ENCODE measurements at regions not wholly inside any gene's neighbourhood (a gene's known extent, or its start where the extent isn't known, plus 50 kb on each side); places are given as distances from the start of the nearest gene placed in this dataset.

DNA sequence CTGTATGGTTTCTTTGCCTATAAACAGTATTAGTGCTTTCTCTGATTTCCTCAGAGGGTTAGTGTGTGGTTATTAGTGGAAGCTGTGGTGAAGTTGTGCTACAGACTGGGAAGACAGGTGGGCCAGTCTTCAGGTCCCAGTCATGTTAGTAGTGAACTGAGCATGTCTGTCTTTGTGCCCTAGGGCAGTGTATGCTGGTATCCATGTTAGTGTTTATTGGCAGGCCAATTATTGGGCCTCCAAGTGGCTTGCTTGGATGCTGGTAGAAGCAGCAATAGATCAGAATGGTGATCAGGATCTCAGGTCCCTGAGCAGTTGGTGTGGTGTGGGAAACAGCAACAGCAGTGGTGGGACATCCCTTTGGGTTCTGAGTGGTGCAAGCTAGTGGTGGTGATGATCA is 137.6 kb downstream of the OTOR start:
- Histone ChIP-seq H3K36me3 (ENCODE audit: insufficient read depth, low read length) (no peaks in the 10 kb centered on the region), H3K9me3 (ENCODE audit: low read length) (no peaks in the 10 kb centered on the region), H4K20me1 (ENCODE audit: insufficient read depth) (no peaks in the 10 kb centered on the region), H3K4me3 (ENCODE audit: low read length) (no peak overlapping the region), H3K79me2 (replicated peaks; ENCODE audit: insufficient read depth, low read length) (no peaks in the 10 kb centered on the region), H3K4me2 (ENCODE audit: low read length) (no peak overlapping the region), H2AFZ (ENCODE audit: low read depth, low read length) (no peak overlapping the region), H3K27ac (ENCODE audit: low read length) (no peak overlapping the region), H3F3A (ENCODE audit: insufficient read depth, low read length, poor library complexity, severe bottlenecking) (no peaks in the 10 kb centered on the region), H3K27me3 (ENCODE audit: insufficient read depth, low read depth, low read length) (no peaks in the 10 kb centered on the region), H3K9me2 (ENCODE audit: insufficient read depth, low read length) (no peaks in the 10 kb centered on the region), H3K9ac (ENCODE audit: low read length) (no peak overlapping the region)
- TF ChIP-seq, protein P1, sequence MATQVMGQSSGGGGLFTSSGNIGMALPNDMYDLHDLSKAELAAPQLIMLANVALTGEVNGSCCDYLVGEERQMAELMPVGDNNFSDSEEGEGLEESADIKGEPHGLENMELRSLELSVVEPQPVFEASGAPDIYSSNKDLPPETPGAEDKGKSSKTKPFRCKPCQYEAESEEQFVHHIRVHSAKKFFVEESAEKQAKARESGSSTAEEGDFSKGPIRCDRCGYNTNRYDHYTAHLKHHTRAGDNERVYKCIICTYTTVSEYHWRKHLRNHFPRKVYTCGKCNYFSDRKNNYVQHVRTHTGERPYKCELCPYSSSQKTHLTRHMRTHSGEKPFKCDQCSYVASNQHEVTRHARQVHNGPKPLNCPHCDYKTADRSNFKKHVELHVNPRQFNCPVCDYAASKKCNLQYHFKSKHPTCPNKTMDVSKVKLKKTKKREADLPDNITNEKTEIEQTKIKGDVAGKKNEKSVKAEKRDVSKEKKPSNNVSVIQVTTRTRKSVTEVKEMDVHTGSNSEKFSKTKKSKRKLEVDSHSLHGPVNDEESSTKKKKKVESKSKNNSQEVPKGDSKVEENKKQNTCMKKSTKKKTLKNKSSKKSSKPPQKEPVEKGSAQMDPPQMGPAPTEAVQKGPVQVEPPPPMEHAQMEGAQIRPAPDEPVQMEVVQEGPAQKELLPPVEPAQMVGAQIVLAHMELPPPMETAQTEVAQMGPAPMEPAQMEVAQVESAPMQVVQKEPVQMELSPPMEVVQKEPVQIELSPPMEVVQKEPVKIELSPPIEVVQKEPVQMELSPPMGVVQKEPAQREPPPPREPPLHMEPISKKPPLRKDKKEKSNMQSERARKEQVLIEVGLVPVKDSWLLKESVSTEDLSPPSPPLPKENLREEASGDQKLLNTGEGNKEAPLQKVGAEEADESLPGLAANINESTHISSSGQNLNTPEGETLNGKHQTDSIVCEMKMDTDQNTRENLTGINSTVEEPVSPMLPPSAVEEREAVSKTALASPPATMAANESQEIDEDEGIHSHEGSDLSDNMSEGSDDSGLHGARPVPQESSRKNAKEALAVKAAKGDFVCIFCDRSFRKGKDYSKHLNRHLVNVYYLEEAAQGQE (IDR thresholded peaks at IDR 0.05; ENCODE audit: borderline replicate concordance) = no peak
- no peak for TF ChIP-seq SMC3 (conservative IDR thresholded peaks at IDR 0.05; ENCODE audit: poor library complexity)
- no peak for TF ChIP-seq POLR2AphosphoS5 (IDR thresholded peaks at IDR 0.05)
- TF ChIP-seq EZH2 (IDR thresholded peaks at IDR 0.05; ENCODE audit: borderline replicate concordance, insufficient read depth, low read length, poor library complexity, severe bottlenecking) = no peak
- TF ChIP-seq, protein P2, sequence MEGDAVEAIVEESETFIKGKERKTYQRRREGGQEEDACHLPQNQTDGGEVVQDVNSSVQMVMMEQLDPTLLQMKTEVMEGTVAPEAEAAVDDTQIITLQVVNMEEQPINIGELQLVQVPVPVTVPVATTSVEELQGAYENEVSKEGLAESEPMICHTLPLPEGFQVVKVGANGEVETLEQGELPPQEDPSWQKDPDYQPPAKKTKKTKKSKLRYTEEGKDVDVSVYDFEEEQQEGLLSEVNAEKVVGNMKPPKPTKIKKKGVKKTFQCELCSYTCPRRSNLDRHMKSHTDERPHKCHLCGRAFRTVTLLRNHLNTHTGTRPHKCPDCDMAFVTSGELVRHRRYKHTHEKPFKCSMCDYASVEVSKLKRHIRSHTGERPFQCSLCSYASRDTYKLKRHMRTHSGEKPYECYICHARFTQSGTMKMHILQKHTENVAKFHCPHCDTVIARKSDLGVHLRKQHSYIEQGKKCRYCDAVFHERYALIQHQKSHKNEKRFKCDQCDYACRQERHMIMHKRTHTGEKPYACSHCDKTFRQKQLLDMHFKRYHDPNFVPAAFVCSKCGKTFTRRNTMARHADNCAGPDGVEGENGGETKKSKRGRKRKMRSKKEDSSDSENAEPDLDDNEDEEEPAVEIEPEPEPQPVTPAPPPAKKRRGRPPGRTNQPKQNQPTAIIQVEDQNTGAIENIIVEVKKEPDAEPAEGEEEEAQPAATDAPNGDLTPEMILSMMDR (IDR thresholded peaks at IDR 0.05; ENCODE audit: poor library complexity, severe bottlenecking) = no peak
- no peak for TF ChIP-seq EP300 (conservative IDR thresholded peaks at IDR 0.05; ENCODE audit: poor library complexity, severe bottlenecking)
- TF ChIP-seq TAF1 (IDR thresholded peaks at IDR 0.05; ENCODE audit: low read depth) = no peak
- TF ChIP-seq RAD21 (conservative IDR thresholded peaks at IDR 0.05) = no peak
- no peak for TF ChIP-seq MXI1 (conservative IDR thresholded peaks at IDR 0.05; ENCODE audit: poor library complexity, severe bottlenecking)

DNA sequence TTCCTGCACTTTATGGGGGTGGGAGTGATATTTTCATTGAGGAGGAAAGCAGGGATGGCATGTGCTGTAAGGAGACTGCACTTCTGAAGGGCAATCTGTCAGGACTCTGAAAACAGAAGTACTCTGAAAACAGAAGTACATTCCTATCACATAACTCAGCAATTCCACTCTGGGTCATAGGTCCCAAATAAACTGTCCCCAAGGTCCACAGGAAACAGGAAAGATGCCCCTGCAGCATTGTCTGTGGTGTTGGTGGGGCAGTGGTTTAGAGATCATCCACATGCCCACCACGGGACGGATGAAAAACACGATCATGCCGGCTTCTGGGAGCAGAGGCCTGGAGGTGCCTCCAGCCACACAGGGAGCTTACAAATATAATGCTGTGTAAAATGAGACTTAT is 150.3 kb downstream of the OTOR start:
- Histone ChIP-seq H2AFZ (ENCODE audit: low read depth, low read length) (no peak overlapping the region), H4K20me1 (ENCODE audit: insufficient read depth) (no peaks in the 10 kb centered on the region), H3K4me2 (ENCODE audit: low read length) (no peak overlapping the region), H3K9me2 (ENCODE audit: insufficient read depth, low read length) (no peaks in the 10 kb centered on the region), H3K27ac (ENCODE audit: low read length) (no peak overlapping the region), H3K36me3 (ENCODE audit: insufficient read depth, low read length) (no peaks in the 10 kb centered on the region), H3F3A (ENCODE audit: insufficient read depth, low read length, poor library complexity, severe bottlenecking) (no peaks in the 10 kb centered on the region), H3K4me3 (ENCODE audit: low read length) (no peak overlapping the region), H3K27me3 (ENCODE audit: insufficient read depth, low read depth, low read length) (no peaks in the 10 kb centered on the region), H3K9ac (ENCODE audit: low read length) (no peak overlapping the region), H3K79me2 (replicated peaks; ENCODE audit: insufficient read depth, low read length) (no peaks in the 10 kb centered on the region), H3K9me3 (ENCODE audit: low read length) (no peaks in the 10 kb centered on the region)
- no peak for TF ChIP-seq POLR2AphosphoS5 (IDR thresholded peaks at IDR 0.05)

DNA sequence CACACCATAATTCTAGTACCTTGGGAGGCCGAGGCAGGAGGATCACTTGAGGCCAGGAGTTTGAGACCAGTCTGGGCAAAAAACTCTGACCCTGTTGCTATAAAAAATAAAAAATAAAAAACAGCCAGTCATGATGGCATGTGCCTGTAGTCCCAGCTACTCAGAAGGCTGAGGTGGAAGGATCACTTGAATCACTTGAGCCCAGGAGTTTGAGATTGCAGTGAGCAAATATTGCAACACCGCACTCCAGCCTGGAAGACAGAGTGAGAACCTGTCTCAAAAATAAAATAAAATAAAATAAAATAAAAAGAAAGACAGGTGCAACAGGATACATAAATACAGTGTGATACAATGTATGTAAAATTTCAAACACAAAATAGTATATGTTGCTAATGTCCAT is 154.5 kb downstream of the OTOR start:
- TF ChIP-seq EP300 (conservative IDR thresholded peaks at IDR 0.05; ENCODE audit: poor library complexity, severe bottlenecking) (no peak), RAD21 (conservative IDR thresholded peaks at IDR 0.05) (no peak), TAF1 (IDR thresholded peaks at IDR 0.05; ENCODE audit: low read depth) (no peak), EZH2 (IDR thresholded peaks at IDR 0.05; ENCODE audit: borderline replicate concordance, insufficient read depth, low read length, poor library complexity, severe bottlenecking) (no peak), MXI1 (conservative IDR thresholded peaks at IDR 0.05; ENCODE audit: poor library complexity, severe bottlenecking) (no peak), POLR2AphosphoS5 (IDR thresholded peaks at IDR 0.05) (no peak), SMC3 (conservative IDR thresholded peaks at IDR 0.05; ENCODE audit: poor library complexity) (no peak)
- TF ChIP-seq, protein P2 (IDR thresholded peaks at IDR 0.05; ENCODE audit: poor library complexity, severe bottlenecking) = no peak
- TF ChIP-seq, protein P1 (IDR thresholded peaks at IDR 0.05; ENCODE audit: borderline replicate concordance) = no peak
- Histone ChIP-seq H3K9me2 (ENCODE audit: insufficient read depth, low read length) (no peaks in the 10 kb centered on the region), H4K20me1 (ENCODE audit: insufficient read depth) (no peaks in the 10 kb centered on the region), H3K79me2 (replicated peaks; ENCODE audit: insufficient read depth, low read length) (no peaks in the 10 kb centered on the region), H2AFZ (ENCODE audit: low read depth, low read length) (no peak overlapping the region), H3K36me3 (ENCODE audit: insufficient read depth, low read length) (no peaks in the 10 kb centered on the region), H3K4me3 (ENCODE audit: low read length) (no peak overlapping the region), H3K9me3 (ENCODE audit: low read length) (no peaks in the 10 kb centered on the region), H3K4me2 (ENCODE audit: low read length) (no peak overlapping the region), H3F3A (ENCODE audit: insufficient read depth, low read length, poor library complexity, severe bottlenecking) (no peaks in the 10 kb centered on the region), H3K27me3 (ENCODE audit: insufficient read depth, low read depth, low read length) (no peaks in the 10 kb centered on the region), H3K9ac (ENCODE audit: low read length) (no peak overlapping the region), H3K27ac (ENCODE audit: low read length) (no peak overlapping the region)
